Vagina (tissue), 2 donors: ENCODE measurements at regions not wholly inside any gene's neighbourhood (a gene's known extent, or its start where the extent isn't known, plus 50 kb on each side); places are given as distances from the start of the nearest gene placed in this dataset. TPM values are rescaled to one million over a fixed set of nuclear protein-coding genes. Genes with fewer than 3 reads are reported as not detected.

ENCODE experiments used
- DNase-seq, 2 donors: peaks; one replicate each; pipeline ENCODE4 v3.0.0-alpha.2; 2017; ENCODE audit errors: extremely low spot score in 2 of 2
- H3K27ac ChIP-seq: fragments of 200-600 bp; sonication (generic); one replicate; pipeline ENCODE4 v1.5.1; 2019
- H3K27me3 ChIP-seq: fragments of 200-600 bp; sonication (generic); one replicate; pipeline ENCODE4 v1.5.1; 2019
- H3K36me3 ChIP-seq, 2 donors: fragments of 200-600 bp; sonication (generic); one replicate each; pipeline ENCODE4 v1.5.1; 2017 to 2019
- H3K4me1 ChIP-seq: fragments of 200-600 bp; sonication (generic); one replicate; pipeline ENCODE4 v1.5.1; 2019
- H3K4me3 ChIP-seq, 2 donors: fragments of 200-600 bp; sonication (generic); 1 replicate in 1 of 2; 2 replicates in 1 of 2; pipeline ENCODE4 v1.5.1; 2016 to 2019
- H3K9me3 ChIP-seq: fragments of 200-600 bp; sonication (generic); one replicate; pipeline ENCODE4 v1.5.1; 2019
- POLR2A ChIP-seq, 2 donors: fragments of 450-650 bp; IDR thresholded peaks; one replicate each; pipeline ENCODE4 v1.6.1; 2017; ENCODE audit warnings: antibody characterized with exemption in 2 of 2, mild to moderate bottlenecking in 2 of 2, moderate library complexity in 2 of 2
- POLR2AphosphoS5 ChIP-seq, 2 donors: sonication (generic); formaldehyde crosslinking; IDR thresholded peaks; one replicate each; pipeline ENCODE4 v1.9.0; 2017; ENCODE audit warnings: antibody characterized with exemption in 2 of 2, mild to moderate bottlenecking in 2 of 2, low read depth in 1 of 2; ENCODE audit not compliant: insufficient read depth in 1 of 2
- intact Hi-C: fragments of 100-400 bp; cut with DNase I; formaldehyde crosslinking; loops from one replicate; pipeline ENCODE4 v1.15.1; 2023
- small RNA-seq: library from RNA; depleted of rRNA; stranded (forward); fragments of <200 nt; gene quantifications from one replicate; pipeline ENCODE3, GENCODE V24; 2016
- TF ChIP-seq, protein P1 (sequence below), 3 experiments: fragments of 450-650 bp in 2 of 3; fragments of 200-600 bp in 1 of 3; sonication (generic) in 1 of 3; IDR thresholded peaks; one replicate each; pipeline ENCODE4 v1.5.1; 2017 to 2019; ENCODE audit warnings: antibody characterized with exemption in 3 of 3, mild to moderate bottlenecking in 2 of 3, moderate library complexity in 2 of 3

DNA sequence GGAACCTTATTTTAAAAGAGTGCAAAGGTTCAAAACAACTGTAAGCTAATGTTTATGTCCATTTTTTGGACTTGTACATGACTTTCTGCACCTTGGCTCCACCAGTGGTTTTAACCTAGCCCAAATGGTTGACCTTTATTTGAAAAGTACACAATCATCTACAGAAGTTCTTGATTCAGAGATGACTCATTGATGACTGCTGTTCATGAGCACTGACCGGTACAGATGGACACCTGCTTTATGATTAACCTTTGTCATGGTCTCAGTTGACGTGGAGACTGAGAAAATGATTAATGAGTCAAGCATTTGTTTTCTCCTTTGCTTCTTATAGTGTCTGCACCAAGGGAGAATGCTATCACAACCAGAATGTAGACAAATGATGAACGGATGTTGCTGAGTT, 55.7 kb upstream of the PTER start:
- TF ChIP-seq POLR2AphosphoS5 (IDR thresholded peaks at IDR 0.05; ENCODE audit: insufficient read depth in 1 of 2, low read depth in 1 of 2) (no peak), POLR2A (IDR thresholded peaks at IDR 0.05) (no peak)
- TF ChIP-seq, protein P1, sequence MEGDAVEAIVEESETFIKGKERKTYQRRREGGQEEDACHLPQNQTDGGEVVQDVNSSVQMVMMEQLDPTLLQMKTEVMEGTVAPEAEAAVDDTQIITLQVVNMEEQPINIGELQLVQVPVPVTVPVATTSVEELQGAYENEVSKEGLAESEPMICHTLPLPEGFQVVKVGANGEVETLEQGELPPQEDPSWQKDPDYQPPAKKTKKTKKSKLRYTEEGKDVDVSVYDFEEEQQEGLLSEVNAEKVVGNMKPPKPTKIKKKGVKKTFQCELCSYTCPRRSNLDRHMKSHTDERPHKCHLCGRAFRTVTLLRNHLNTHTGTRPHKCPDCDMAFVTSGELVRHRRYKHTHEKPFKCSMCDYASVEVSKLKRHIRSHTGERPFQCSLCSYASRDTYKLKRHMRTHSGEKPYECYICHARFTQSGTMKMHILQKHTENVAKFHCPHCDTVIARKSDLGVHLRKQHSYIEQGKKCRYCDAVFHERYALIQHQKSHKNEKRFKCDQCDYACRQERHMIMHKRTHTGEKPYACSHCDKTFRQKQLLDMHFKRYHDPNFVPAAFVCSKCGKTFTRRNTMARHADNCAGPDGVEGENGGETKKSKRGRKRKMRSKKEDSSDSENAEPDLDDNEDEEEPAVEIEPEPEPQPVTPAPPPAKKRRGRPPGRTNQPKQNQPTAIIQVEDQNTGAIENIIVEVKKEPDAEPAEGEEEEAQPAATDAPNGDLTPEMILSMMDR (IDR thresholded peaks at IDR 0.05), result no peak
- intact Hi-C loops, result no loop called here
- peak in 1 of 2 donors; percentile 5 for DNase-seq
- H3K27me3 ChIP-seq, result no peaks in the 10 kb centered on the region
- no peak overlapping the region for H3K27ac ChIP-seq
- no peaks in the 10 kb centered on the region for H3K9me3 ChIP-seq
- H3K4me1 ChIP-seq, result no peaks in the 10 kb centered on the region
- H3K36me3 ChIP-seq, result no peaks in the 10 kb centered on the region
- no peak overlapping the region for H3K4me3 ChIP-seq

DNA sequence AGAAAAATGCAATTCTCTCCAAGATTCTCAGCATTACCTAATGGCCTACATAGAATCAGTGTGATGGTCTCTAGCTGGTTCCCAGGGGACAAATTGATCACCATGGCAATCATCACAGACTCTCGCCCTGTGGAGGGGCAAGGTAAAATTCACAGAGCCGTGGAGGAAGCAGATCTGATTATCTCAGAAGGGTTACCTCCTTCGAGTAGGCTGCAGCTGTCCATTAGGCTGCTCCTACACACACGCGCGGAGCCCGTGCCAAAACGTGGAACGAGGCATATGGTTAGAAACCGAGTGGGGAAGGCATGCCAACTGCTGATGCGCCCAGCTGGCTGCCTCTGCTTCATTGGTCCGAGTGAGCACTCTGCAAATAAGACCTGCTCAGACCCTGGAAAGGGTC, 52.8 kb upstream of the PTER start:
- Histone ChIP-seq H3K27ac (no peak overlapping the region), H3K9me3 (no peaks in the 10 kb centered on the region), H3K4me3 (no peak overlapping the region), H3K36me3 (no peaks in the 10 kb centered on the region), H3K27me3 (no peaks in the 10 kb centered on the region), H3K4me1 (no peaks in the 10 kb centered on the region)
- TF ChIP-seq POLR2AphosphoS5 (IDR thresholded peaks at IDR 0.05; ENCODE audit: insufficient read depth in 1 of 2, low read depth in 1 of 2) (no peak), POLR2A (IDR thresholded peaks at IDR 0.05) (no peak)
- TF ChIP-seq, protein P1 (IDR thresholded peaks at IDR 0.05), result no peak
- intact Hi-C loops, result no loop called here
- peak in 1 of 2 donors; percentile 74 for DNase-seq

DNA sequence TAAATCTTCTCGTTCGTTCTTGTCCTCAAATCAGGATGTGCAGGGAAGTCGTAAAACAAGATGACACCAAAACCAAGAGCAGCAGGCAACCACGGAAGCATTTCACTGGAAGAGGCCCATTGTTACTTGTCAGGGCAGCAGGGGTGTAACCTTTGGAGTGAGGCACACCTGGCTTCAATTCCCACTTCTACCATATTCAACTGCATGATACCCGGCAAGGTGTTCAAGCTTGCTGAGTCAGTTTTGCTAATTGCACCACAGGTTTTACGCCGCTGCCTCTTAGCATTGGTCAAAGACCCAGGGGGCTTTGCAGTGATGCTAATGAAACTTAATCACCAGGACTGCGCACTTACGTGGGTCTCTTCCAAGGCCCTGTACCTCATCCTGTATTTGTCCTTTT, 50.0 kb upstream of the PTER start:
- no peak for TF ChIP-seq POLR2AphosphoS5 (IDR thresholded peaks at IDR 0.05; ENCODE audit: insufficient read depth in 1 of 2, low read depth in 1 of 2)
- TF ChIP-seq, protein P1 (IDR thresholded peaks at IDR 0.05), result no peak
- TF ChIP-seq POLR2A (IDR thresholded peaks at IDR 0.05), result no peak
- Histone ChIP-seq H3K4me1 (no peaks in the 10 kb centered on the region), H3K9me3 (no peaks in the 10 kb centered on the region), H3K27ac (no peak overlapping the region), H3K4me3 (no peak overlapping the region), H3K36me3 (no peaks in the 10 kb centered on the region), H3K27me3 (no peaks in the 10 kb centered on the region)
- intact Hi-C loops, result no loop called here
- DNase-seq, result peak in 1 of 2 donors; percentile 13

Small RNA genes lying in the stretch of these regions (small RNA-seq; reads per million reads assigned to genes)
- gene RF00322 (not detected), gene RNU6-1075P (not detected)
